Endodermal cell (in vitro differentiated cells): ENCODE measurements at regions not wholly inside any gene's neighbourhood (a gene's known extent, or its start where the extent isn't known, plus 50 kb on each side); places are given as distances from the start of the nearest gene placed in this dataset.

Experiments
- DNase-seq: peaks from one replicate; pipeline ENCODE4 v3.0.0-alpha.2; 2017
- H3K27ac ChIP-seq: 2 replicates; pipeline ENCODE4 v1.5.1; 2013; ENCODE audit warnings: mild to moderate bottlenecking, low read depth, low read length, moderate library complexity
- H3K27me3 ChIP-seq: 2 replicates; pipeline ENCODE4 v1.6.1; 2013; ENCODE audit warnings: mild to moderate bottlenecking, low read length, moderate library complexity; ENCODE audit not compliant: insufficient read depth, control insufficient read depth, poor library complexity, severe bottlenecking
- H3K36me3 ChIP-seq: 2 replicates; pipeline ENCODE4 v1.7.0; 2013; ENCODE audit warnings: mild to moderate bottlenecking, low read length, moderate library complexity; ENCODE audit not compliant: control insufficient read depth, insufficient read depth
- H3K4me1 ChIP-seq: one replicate; pipeline ENCODE4 v1.7.0; 2013; ENCODE audit warnings: low read length; ENCODE audit not compliant: control insufficient read depth, insufficient read depth
- H3K4me3 ChIP-seq: 2 replicates; pipeline ENCODE4 v1.5.1; 2013; ENCODE audit warnings: mild to moderate bottlenecking, low read length, moderate library complexity
- H3K9ac ChIP-seq: 2 replicates; pipeline ENCODE4 v1.6.1; 2013; ENCODE audit warnings: mild to moderate bottlenecking, low read length, moderate library complexity; ENCODE audit not compliant: poor library complexity, severe bottlenecking; ENCODE audit errors: extremely low read depth
- H3K9me3 ChIP-seq: 2 replicates; pipeline ENCODE4 v1.6.1; 2013; ENCODE audit warnings: mild to moderate bottlenecking, low read length, moderate library complexity; ENCODE audit not compliant: control insufficient read depth
- H3K27ac Mint-ChIP-seq: 2 replicates; pipeline ENCODE4 v1.8.0; 2020; ENCODE audit warnings: mixed read lengths
- H3K27me3 Mint-ChIP-seq: 2 replicates; pipeline ENCODE4 v1.8.0; 2021; ENCODE audit warnings: mild to moderate bottlenecking, mixed read lengths; ENCODE audit not compliant: insufficient read depth
- H3K36me3 Mint-ChIP-seq: 2 replicates; pipeline ENCODE4 v1.8.0; 2020; ENCODE audit warnings: low read depth, mixed read lengths
- H3K4me1 Mint-ChIP-seq: 2 replicates; pipeline ENCODE4 v1.8.0; 2020; ENCODE audit warnings: mixed read lengths
- H3K4me3 Mint-ChIP-seq: 2 replicates; pipeline ENCODE4 v1.8.0; 2020; ENCODE audit warnings: mild to moderate bottlenecking, moderate library complexity, mixed read lengths
- H3K9me3 Mint-ChIP-seq: 2 replicates; pipeline ENCODE4 v1.8.0; 2020; ENCODE audit warnings: mild to moderate bottlenecking, mixed read lengths
- CTCF ChIP-seq: fragments of 200-600 bp; sonication (generic); conservative IDR thresholded peaks from 2 replicates; pipeline ENCODE4 v1.5.0; 2021; ENCODE audit warnings: antibody characterized with exemption, mild to moderate bottlenecking
- WGBS, 2 experiments: methylation state at CpG; one replicate each; pipeline versions ENCODE4 v1.1.5 to v1.1.7; 2013; ENCODE audit warnings: missing lambda C conversion rate in 2 of 2, mixed read lengths in 1 of 2; ENCODE audit not compliant: insufficient coverage in 1 of 2, insufficient read length in 1 of 2; 5-methylcytosine and 5-hydroxymethylcytosine counted together

DNA sequence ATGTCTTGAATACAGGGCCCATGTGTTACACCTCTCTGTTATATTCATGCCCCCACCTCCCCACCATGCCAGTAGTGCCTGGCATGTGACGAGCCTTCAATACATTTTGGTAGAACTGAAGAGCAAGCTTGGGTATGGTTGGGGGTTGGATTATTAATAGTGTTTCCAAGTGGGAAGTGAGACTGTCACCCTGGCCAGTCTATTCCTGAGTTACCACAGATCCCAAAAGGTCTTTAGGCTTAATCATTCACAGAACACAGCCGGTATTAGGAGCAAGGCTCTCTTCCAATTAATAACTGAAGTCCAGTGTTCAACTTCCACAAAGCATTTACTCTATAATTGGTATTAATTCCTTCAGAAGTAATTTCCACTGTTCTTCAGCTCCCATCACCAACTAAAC is 231.9 kb upstream of the LRTM1 start:
- H3K27ac Mint-ChIP-seq: no peak overlapping the region
- Histone ChIP-seq H3K27ac (no peak overlapping the region), H3K4me1 (no peaks in the 10 kb centered on the region), H3K27me3 (no peaks in the 10 kb centered on the region), H3K9ac (no peak overlapping the region), H3K4me3 (no peak overlapping the region), H3K36me3 (no peaks in the 10 kb centered on the region), H3K9me3 (no peaks in the 10 kb centered on the region)
- no peak for DNase-seq
- H3K36me3 Mint-ChIP-seq: no peaks in the 10 kb centered on the region
- no peaks in the 10 kb centered on the region for H3K27me3 Mint-ChIP-seq
- no peak for TF ChIP-seq CTCF
- H3K9me3 Mint-ChIP-seq: no peaks in the 10 kb centered on the region
- whole genome bisulfite sequencing, 2 experiments: 87 to 100% methylated on average over 1 to 2 of the region's 2 CpGs
- no peaks in the 10 kb centered on the region for H3K4me1 Mint-ChIP-seq
- no peak overlapping the region for H3K4me3 Mint-ChIP-seq

DNA sequence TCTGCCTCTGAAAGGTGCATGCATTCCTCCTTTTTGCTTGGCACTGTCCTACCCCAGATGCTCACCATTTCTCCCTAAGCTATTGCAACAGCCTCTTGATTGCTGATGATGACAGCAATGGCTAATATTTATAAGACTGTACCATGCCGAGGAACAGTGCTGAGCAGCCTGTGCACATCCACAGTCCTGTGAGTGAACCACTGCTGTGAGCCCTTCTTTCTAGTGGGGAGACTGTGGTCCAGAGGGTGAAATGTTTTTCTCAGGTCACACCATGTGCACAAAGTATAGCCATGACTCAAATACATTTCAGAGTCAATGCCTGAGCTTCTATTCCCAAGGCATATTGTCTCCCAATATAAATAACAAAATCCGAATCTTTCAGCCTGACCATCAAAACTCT is 231.2 kb upstream of the LRTM1 start:
- TF ChIP-seq CTCF: no peak
- Histone ChIP-seq H3K9ac (no peak overlapping the region), H3K36me3 (no peaks in the 10 kb centered on the region), H3K27me3 (peaks cover 5% of the 10 kb centered on the region), H3K9me3 (no peaks in the 10 kb centered on the region), H3K27ac (no peak overlapping the region), H3K4me1 (no peaks in the 10 kb centered on the region), H3K4me3 (no peak overlapping the region)
- no peaks in the 10 kb centered on the region for H3K27me3 Mint-ChIP-seq
- no peak overlapping the region for H3K4me3 Mint-ChIP-seq
- no peaks in the 10 kb centered on the region for H3K36me3 Mint-ChIP-seq
- no peak overlapping the region for H3K27ac Mint-ChIP-seq
- H3K9me3 Mint-ChIP-seq: no peaks in the 10 kb centered on the region
- WGBS, 2 experiments: 93 to 100% methylated on average over 1 to 2 of the region's 2 CpGs
- H3K4me1 Mint-ChIP-seq: no peaks in the 10 kb centered on the region
- DNase-seq: no peak

- WGBS, 2 experiments: 86 to 94% methylated on average over 3 of the region's 3 CpGs
These were observed 230.5 kb upstream of the LRTM1 start for GRCh38 chr3:55158345-55158744.

More at GRCh38 chr3:55158345-55158744, 230.5 kb upstream of the LRTM1 start:
- DNase-seq: no peak
- H3K36me3 Mint-ChIP-seq: no peaks in the 10 kb centered on the region
- Histone ChIP-seq H3K4me3 (no peak overlapping the region), H3K27ac (no peak overlapping the region), H3K36me3 (no peaks in the 10 kb centered on the region), H3K27me3 (peaks cover 10% of the 10 kb centered on the region), H3K9me3 (no peaks in the 10 kb centered on the region), H3K9ac (no peak overlapping the region), H3K4me1 (no peaks in the 10 kb centered on the region)
- no peaks in the 10 kb centered on the region for H3K4me1 Mint-ChIP-seq
- no peaks in the 10 kb centered on the region for H3K27me3 Mint-ChIP-seq
- TF ChIP-seq CTCF: no peak
- H3K4me3 Mint-ChIP-seq: no peak overlapping the region
- H3K27ac Mint-ChIP-seq: no peak overlapping the region
- H3K9me3 Mint-ChIP-seq: no peaks in the 10 kb centered on the region
